ENCODE measurements at regions not wholly inside any gene's neighbourhood (a gene's known extent, or its start where the extent isn't known, plus 50 kb on each side); places are given as distances from the start of the nearest gene placed in this dataset.

DNA sequence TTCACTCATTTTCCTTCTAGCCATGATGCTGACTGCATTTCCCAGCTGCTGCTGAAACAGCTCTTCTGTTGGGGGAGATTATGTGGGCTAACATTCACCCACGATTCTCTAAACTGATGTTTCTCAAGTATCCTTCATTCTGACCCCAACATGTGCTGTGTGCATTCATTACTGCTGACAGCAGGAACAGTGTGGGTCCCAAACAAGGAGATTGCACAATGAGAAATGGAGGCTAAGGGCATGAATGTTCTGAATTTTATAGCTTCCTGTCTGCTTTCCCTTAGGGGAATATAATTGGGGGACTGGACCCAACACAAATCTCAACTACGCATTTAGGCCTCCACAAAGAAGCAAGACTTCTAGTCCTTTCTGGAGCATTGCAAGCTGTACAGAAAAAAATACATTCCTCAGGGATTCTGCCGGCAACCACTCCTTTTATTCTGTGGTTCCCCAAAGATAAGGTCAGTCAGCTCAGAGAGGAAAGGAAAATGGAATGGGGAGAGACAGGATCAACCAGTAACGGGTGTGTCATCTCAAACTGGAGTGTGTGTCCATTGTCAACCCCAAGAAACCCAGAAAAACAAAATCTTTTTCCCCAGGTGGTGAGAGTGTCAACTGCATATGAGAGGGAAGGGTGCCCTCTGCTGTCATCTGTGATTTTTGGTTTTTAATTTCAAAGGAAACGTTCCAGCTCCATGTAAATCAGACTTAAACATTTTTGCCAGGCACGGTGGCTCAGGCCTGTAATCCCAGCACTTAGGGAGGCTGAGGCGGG is 81.5 kb upstream of the EGFL6 start (continued):
- TF ChIP-seq, protein P1, sequence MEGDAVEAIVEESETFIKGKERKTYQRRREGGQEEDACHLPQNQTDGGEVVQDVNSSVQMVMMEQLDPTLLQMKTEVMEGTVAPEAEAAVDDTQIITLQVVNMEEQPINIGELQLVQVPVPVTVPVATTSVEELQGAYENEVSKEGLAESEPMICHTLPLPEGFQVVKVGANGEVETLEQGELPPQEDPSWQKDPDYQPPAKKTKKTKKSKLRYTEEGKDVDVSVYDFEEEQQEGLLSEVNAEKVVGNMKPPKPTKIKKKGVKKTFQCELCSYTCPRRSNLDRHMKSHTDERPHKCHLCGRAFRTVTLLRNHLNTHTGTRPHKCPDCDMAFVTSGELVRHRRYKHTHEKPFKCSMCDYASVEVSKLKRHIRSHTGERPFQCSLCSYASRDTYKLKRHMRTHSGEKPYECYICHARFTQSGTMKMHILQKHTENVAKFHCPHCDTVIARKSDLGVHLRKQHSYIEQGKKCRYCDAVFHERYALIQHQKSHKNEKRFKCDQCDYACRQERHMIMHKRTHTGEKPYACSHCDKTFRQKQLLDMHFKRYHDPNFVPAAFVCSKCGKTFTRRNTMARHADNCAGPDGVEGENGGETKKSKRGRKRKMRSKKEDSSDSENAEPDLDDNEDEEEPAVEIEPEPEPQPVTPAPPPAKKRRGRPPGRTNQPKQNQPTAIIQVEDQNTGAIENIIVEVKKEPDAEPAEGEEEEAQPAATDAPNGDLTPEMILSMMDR (IDR thresholded peaks at IDR 0.05) = peak; percentile 78
- TF ChIP-seq, protein P2, sequence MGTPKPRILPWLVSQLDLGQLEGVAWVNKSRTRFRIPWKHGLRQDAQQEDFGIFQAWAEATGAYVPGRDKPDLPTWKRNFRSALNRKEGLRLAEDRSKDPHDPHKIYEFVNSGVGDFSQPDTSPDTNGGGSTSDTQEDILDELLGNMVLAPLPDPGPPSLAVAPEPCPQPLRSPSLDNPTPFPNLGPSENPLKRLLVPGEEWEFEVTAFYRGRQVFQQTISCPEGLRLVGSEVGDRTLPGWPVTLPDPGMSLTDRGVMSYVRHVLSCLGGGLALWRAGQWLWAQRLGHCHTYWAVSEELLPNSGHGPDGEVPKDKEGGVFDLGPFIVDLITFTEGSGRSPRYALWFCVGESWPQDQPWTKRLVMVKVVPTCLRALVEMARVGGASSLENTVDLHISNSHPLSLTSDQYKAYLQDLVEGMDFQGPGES (IDR thresholded peaks at IDR 0.05; ENCODE audit: low read depth, low read length) = no peak
- TF ChIP-seq SMC3 (IDR thresholded peaks at IDR 0.05; ENCODE audit: low read depth, low read length) (peak; percentile 85), EP300 (IDR thresholded peaks at IDR 0.05; ENCODE audit: borderline replicate concordance in 1 of 2, low read depth in 1 of 2, low read length in 1 of 2) (peak in 1 of 2 experiments; percentile 34; a peak in 1 of 4 replicates), CHD2 (IDR thresholded peaks at IDR 0.05; ENCODE audit: low read length, partially characterized antibody) (no peak), FOXJ3 (CRISPR knock-in tag; IDR thresholded peaks at IDR 0.05) (no peak), RAD21 (IDR thresholded peaks at IDR 0.05; ENCODE audit: low read length) (peak; percentile 88), RCOR1 (IDR thresholded peaks at IDR 0.05; ENCODE audit: low read length) (no peak), JUND (IDR thresholded peaks at IDR 0.05) (no peak), EZH2phosphoT487 (IDR thresholded peaks at IDR 0.05; ENCODE audit: borderline replicate concordance, low read depth) (no peak), RXRA (IDR thresholded peaks at IDR 0.05; ENCODE audit: borderline replicate concordance, low read depth) (no peak)
- TF ChIP-seq, protein P3, sequence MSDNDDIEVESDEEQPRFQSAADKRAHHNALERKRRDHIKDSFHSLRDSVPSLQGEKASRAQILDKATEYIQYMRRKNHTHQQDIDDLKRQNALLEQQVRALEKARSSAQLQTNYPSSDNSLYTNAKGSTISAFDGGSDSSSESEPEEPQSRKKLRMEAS (IDR thresholded peaks at IDR 0.05; ENCODE audit: low read depth) = 0 out of 2 replicates have a peak, but pooled peaks have one; percentile 8
- TF ChIP-seq, protein P4, sequence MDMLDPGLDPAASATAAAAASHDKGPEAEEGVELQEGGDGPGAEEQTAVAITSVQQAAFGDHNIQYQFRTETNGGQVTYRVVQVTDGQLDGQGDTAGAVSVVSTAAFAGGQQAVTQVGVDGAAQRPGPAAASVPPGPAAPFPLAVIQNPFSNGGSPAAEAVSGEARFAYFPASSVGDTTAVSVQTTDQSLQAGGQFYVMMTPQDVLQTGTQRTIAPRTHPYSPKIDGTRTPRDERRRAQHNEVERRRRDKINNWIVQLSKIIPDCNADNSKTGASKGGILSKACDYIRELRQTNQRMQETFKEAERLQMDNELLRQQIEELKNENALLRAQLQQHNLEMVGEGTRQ (IDR thresholded peaks at IDR 0.05; ENCODE audit: borderline replicate concordance, low read depth, low read length) = no peak
- TF ChIP-seq, protein P5, sequence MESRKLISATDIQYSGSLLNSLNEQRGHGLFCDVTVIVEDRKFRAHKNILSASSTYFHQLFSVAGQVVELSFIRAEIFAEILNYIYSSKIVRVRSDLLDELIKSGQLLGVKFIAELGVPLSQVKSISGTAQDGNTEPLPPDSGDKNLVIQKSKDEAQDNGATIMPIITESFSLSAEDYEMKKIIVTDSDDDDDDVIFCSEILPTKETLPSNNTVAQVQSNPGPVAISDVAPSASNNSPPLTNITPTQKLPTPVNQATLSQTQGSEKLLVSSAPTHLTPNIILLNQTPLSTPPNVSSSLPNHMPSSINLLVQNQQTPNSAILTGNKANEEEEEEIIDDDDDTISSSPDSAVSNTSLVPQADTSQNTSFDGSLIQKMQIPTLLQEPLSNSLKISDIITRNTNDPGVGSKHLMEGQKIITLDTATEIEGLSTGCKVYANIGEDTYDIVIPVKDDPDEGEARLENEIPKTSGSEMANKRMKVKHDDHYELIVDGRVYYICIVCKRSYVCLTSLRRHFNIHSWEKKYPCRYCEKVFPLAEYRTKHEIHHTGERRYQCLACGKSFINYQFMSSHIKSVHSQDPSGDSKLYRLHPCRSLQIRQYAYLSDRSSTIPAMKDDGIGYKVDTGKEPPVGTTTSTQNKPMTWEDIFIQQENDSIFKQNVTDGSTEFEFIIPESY (IDR thresholded peaks at IDR 0.05; ENCODE audit: borderline replicate concordance, low read depth) = no peak
- TF ChIP-seq, protein P6, sequence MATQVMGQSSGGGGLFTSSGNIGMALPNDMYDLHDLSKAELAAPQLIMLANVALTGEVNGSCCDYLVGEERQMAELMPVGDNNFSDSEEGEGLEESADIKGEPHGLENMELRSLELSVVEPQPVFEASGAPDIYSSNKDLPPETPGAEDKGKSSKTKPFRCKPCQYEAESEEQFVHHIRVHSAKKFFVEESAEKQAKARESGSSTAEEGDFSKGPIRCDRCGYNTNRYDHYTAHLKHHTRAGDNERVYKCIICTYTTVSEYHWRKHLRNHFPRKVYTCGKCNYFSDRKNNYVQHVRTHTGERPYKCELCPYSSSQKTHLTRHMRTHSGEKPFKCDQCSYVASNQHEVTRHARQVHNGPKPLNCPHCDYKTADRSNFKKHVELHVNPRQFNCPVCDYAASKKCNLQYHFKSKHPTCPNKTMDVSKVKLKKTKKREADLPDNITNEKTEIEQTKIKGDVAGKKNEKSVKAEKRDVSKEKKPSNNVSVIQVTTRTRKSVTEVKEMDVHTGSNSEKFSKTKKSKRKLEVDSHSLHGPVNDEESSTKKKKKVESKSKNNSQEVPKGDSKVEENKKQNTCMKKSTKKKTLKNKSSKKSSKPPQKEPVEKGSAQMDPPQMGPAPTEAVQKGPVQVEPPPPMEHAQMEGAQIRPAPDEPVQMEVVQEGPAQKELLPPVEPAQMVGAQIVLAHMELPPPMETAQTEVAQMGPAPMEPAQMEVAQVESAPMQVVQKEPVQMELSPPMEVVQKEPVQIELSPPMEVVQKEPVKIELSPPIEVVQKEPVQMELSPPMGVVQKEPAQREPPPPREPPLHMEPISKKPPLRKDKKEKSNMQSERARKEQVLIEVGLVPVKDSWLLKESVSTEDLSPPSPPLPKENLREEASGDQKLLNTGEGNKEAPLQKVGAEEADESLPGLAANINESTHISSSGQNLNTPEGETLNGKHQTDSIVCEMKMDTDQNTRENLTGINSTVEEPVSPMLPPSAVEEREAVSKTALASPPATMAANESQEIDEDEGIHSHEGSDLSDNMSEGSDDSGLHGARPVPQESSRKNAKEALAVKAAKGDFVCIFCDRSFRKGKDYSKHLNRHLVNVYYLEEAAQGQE (IDR thresholded peaks at IDR 0.05; ENCODE audit: low read depth, low read length) = no peak
